WTC11 (cell line): ENCODE measurements at regions not wholly inside any gene's neighbourhood (a gene's known extent, or its start where the extent isn't known, plus 50 kb on each side); places are given as distances from the start of the nearest gene placed in this dataset.

Experiments
- JUN ChIP-seq: sonication (generic); formaldehyde crosslinking; IDR thresholded peaks from 2 replicates; pipeline ENCODE4 v1.8.0; 2023; ENCODE audit warnings: mild to moderate bottlenecking, missing genetic modification reagents
- MAX ChIP-seq: sonication (generic); formaldehyde crosslinking; IDR thresholded peaks from 2 replicates; pipeline ENCODE4 v1.8.0; 2022; ENCODE audit warnings: mild to moderate bottlenecking, missing genetic modification reagents
- SP1 ChIP-seq: sonication (generic); formaldehyde crosslinking; conservative IDR thresholded peaks from 2 replicates; pipeline ENCODE4 v1.8.1; 2022; ENCODE audit warnings: missing genetic modification reagents
- TEAD1 ChIP-seq: sonication (generic); formaldehyde crosslinking; IDR thresholded peaks from 2 replicates; pipeline ENCODE4 v1.8.0; 2022; ENCODE audit warnings: mild to moderate bottlenecking, missing genetic modification reagents
- ZNF121 ChIP-seq: sonication (generic); formaldehyde crosslinking; IDR thresholded peaks from 2 replicates; pipeline ENCODE4 v1.8.0; 2023; ENCODE audit warnings: missing genetic modification reagents
- TF ChIP-seq, protein P1 (sequence below): fragments of 200-600 bp; IDR thresholded peaks from 2 replicates; pipeline ENCODE4 v1.8.0; 2022; ENCODE audit warnings: antibody characterized with exemption
- TF ChIP-seq, protein P2 (sequence below): fragments of 250-450 bp; sonication (Bioruptor Pico); IDR thresholded peaks from 2 replicates; pipeline ENCODE4 v1.9.0; 2021; ENCODE audit warnings: mild to moderate bottlenecking

DNA sequence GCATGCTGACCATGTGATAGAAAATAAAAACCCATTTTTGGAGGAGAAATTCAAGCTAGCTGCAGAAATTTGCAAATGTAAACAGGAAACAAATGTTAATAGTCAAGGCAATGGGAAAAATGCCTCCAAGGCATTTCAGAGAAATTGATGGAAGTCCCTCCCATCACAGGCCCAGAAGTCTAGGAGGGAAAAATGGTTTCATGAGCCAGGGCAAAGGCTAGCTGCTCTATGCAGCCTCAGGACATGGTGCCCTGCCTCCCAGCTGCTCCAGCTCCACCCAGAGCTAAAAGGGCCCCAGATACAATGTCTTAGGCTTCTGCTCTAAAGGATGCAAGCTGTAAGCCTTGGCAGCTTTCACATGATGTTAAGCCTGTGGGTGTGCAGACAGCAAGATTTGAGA lies 1419.4 kb upstream of the CELF4 start:
- no peak for TF ChIP-seq JUN (CRISPR knock-in tag)
- TF ChIP-seq, protein P1, sequence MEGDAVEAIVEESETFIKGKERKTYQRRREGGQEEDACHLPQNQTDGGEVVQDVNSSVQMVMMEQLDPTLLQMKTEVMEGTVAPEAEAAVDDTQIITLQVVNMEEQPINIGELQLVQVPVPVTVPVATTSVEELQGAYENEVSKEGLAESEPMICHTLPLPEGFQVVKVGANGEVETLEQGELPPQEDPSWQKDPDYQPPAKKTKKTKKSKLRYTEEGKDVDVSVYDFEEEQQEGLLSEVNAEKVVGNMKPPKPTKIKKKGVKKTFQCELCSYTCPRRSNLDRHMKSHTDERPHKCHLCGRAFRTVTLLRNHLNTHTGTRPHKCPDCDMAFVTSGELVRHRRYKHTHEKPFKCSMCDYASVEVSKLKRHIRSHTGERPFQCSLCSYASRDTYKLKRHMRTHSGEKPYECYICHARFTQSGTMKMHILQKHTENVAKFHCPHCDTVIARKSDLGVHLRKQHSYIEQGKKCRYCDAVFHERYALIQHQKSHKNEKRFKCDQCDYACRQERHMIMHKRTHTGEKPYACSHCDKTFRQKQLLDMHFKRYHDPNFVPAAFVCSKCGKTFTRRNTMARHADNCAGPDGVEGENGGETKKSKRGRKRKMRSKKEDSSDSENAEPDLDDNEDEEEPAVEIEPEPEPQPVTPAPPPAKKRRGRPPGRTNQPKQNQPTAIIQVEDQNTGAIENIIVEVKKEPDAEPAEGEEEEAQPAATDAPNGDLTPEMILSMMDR, result no peak
- no peak for TF ChIP-seq ZNF121 (CRISPR knock-in tag)
- no peak for TF ChIP-seq TEAD1 (CRISPR knock-in tag)
- no peak for TF ChIP-seq MAX (CRISPR knock-in tag)
- TF ChIP-seq SP1 (CRISPR knock-in tag), result no peak
- TF ChIP-seq, protein P2, sequence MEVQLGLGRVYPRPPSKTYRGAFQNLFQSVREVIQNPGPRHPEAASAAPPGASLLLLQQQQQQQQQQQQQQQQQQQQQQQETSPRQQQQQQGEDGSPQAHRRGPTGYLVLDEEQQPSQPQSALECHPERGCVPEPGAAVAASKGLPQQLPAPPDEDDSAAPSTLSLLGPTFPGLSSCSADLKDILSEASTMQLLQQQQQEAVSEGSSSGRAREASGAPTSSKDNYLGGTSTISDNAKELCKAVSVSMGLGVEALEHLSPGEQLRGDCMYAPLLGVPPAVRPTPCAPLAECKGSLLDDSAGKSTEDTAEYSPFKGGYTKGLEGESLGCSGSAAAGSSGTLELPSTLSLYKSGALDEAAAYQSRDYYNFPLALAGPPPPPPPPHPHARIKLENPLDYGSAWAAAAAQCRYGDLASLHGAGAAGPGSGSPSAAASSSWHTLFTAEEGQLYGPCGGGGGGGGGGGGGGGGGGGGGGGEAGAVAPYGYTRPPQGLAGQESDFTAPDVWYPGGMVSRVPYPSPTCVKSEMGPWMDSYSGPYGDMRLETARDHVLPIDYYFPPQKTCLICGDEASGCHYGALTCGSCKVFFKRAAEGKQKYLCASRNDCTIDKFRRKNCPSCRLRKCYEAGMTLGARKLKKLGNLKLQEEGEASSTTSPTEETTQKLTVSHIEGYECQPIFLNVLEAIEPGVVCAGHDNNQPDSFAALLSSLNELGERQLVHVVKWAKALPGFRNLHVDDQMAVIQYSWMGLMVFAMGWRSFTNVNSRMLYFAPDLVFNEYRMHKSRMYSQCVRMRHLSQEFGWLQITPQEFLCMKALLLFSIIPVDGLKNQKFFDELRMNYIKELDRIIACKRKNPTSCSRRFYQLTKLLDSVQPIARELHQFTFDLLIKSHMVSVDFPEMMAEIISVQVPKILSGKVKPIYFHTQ (CRISPR knock-in tag), result no peak
